Loucy (cell line): ENCODE measurements at regions not wholly inside any gene's neighbourhood (a gene's known extent, or its start where the extent isn't known, plus 50 kb on each side); places are given as distances from the start of the nearest gene placed in this dataset.

ENCODE experiments used
- EZH2phosphoT487 ChIP-seq: fragments of 200-600 bp; IDR thresholded peaks from 2 replicates; pipeline ENCODE4 v1.6.1; 2018; ENCODE audit warnings: antibody characterized with exemption, mild to moderate bottlenecking, moderate library complexity, borderline replicate concordance
- TF ChIP-seq, protein P1 (sequence below): fragments of 200-600 bp; sonication (generic); conservative IDR thresholded peaks from 2 replicates; pipeline ENCODE4 v1.5.1; 2014; ENCODE audit warnings: mild to moderate bottlenecking, antibody characterized with exemption, low read length

DNA sequence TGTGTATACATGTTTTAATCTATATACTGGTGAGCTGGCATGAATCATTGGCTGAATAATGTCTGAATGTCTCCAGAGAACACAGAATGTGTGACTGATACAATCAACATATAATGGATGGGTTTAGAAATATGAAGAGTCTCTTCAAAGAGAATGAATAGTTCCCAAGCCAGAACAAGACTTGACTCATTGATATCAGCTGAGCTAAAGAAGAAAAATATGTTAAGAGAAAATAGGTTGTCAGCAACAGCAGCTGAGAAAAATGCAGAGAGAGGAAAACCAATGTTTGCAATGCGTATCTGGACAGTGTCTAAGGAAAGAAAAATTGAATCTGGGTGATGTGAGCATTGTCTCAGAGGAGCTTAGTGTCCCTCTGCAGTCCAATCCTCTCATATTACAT lies 1281.8 kb upstream of the TENM4 start:
- TF ChIP-seq, protein P1, sequence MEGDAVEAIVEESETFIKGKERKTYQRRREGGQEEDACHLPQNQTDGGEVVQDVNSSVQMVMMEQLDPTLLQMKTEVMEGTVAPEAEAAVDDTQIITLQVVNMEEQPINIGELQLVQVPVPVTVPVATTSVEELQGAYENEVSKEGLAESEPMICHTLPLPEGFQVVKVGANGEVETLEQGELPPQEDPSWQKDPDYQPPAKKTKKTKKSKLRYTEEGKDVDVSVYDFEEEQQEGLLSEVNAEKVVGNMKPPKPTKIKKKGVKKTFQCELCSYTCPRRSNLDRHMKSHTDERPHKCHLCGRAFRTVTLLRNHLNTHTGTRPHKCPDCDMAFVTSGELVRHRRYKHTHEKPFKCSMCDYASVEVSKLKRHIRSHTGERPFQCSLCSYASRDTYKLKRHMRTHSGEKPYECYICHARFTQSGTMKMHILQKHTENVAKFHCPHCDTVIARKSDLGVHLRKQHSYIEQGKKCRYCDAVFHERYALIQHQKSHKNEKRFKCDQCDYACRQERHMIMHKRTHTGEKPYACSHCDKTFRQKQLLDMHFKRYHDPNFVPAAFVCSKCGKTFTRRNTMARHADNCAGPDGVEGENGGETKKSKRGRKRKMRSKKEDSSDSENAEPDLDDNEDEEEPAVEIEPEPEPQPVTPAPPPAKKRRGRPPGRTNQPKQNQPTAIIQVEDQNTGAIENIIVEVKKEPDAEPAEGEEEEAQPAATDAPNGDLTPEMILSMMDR = no peak
- no peak for TF ChIP-seq EZH2phosphoT487
